Mesenteric fat pad (tissue), 1 donor: ENCODE measurements at regions not wholly inside any gene's neighbourhood (a gene's known extent, or its start where the extent isn't known, plus 50 kb on each side); places are given as distances from the start of the nearest gene placed in this dataset.
"Not testable (repeated sequence)": the region's sequence is repeated elsewhere in the genome, so short reads cannot be mapped to it uniquely, and the experiment has no call there.

Source experiments
- DNase-seq: peaks from one replicate; pipeline ENCODE4 v3.0.0-alpha.2; 2020; ENCODE audit warnings: low spot score
- donor health status: DM: yes; HTN: yes; CAD: no.

DNA sequence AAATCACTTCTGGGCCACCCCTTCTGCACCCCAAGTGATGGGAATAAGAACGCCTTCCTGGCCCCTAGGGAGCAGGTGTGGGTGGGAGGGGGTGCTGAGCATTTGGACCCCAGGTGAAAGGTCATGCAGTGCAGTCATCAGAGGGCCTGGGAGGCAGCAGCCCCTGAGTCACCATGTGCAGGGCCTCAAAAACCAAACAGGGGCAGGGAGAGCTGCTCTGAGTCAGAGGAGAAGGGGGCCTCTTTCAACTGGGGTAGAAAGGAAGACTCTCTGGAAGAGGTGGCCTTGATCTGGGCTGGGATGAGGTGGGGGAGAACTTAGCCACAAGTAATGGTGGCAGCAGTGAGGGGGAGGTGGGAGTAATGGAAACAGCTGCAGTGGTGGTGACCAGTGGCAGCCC, 164.3 kb downstream of the BUB3 start:
- no peak for DNase-seq

DNA sequence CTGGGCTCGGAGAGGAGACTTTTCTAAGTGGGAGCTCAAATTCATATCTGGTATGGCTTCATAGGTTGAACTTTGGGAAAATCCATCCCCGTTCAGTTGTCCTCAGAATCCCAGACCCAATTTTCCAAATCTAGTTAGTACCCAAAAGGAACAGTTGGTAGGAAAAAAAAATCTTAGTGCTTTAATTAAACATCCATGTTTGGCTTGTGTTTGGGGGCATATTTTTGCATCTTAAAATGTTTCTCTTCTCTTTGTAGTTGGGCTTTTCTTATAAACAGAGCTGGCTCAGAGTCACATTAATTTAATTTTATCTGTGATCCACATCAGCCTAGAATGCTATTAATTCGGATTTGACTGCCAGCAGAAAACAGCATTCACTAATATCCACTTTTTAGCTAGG, 165.9 kb downstream of the BUB3 start:
- DNase-seq: no peak

DNA sequence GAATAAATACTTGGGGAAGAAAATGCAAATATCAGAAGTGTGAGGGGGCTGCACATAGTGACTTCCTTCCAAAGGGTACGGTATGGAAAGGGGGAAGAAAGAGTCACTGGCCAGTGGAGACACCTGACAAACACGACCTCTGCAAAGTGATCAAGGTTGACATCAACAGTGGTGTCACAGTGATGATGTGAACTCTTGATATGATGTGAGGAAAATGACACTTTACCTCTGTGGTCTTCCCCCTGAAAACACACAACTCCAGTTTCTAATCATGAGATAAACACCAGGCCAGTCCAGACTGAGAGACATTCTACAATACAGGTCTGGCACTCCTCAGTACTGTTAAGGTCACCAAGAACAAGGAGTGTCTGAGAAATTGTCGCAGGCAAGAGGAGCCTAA, 169.7 kb downstream of the BUB3 start:
- no peak for DNase-seq

DNA sequence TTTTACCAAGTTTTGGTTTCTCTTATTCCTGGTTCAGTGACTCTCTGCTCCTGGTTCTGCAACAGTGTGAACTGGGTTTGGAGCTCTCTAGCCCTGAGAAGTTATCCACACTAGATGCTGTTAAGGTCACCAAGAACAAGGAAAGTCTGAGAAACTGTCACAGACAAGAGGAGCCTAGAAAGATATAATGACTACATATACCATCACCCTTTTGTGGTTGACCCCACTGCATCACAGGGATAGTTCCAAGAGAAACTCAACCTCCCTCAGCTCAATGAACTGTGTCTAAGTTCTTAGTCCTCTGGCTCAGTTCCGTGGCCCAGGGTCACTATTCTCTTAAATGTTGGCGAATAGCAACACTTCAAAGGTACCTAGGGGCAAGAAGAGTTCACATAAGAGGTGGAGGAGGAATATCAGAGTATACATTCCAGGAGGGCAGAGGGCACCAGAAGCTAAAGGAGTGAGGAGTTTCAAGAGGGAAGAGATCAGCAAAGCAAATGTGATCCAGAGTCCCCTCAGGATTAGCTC, 171.5 kb downstream of the BUB3 start:
- DNase-seq: no peak

DNA sequence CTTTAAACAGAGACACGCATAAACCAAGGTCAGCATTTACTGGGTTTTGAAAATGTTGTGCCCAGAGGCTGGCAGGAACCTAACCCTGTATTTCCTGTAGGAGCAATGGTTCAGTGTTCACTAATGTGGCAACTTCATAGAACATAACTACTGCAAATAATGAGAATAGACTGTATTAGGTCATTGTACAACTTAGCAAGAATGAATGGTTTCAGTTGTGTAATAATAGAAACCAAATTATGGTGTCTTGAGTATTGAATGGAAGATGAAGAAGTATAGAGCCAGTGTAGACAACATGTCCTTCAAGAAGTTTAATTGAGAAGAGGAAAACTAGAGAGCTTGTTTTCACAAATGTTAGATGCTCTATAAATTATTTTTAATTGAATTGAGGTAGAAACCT, 172.5 kb downstream of the BUB3 start:
- no peak for DNase-seq

DNA sequence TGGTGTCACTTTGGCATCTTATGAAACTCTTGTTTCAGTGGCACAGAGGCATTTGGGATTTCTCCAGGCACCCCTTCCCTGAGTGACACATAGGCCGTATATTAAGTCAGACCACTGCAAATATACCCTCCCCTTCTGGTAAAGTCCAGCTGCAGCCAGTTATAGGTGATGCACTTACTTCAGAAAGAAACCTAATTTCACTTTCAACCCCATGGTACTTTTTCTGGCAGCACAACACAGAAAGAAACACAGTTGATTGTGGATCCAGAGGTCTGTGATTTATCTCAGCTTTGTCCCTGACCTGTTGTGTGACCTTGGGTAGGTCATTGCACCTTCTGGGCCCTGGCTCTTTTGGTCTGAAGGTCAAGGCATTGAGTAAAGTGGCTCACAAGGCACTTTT, 173.2 kb downstream of the BUB3 start:
- DNase-seq: no peak

DNA sequence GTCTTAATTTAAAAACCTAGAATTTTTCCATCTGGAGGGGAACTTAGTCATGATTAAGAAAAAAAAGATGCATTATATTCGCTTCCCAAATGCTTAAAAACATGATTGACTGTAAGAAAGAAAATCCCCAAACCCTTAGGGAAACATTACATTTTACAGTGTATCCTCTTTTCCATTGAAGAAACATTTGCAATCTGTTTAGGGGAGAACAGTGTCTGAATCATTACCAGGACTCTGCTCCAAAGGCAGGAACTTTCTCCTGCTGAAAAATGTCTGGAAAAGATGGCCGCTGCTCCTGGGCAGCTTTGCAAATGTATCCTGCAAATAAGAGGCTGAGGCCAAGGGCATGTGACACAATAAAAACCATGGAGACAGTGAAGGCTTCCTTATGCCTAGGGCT, 173.7 kb downstream of the BUB3 start:
- no peak for DNase-seq

DNA sequence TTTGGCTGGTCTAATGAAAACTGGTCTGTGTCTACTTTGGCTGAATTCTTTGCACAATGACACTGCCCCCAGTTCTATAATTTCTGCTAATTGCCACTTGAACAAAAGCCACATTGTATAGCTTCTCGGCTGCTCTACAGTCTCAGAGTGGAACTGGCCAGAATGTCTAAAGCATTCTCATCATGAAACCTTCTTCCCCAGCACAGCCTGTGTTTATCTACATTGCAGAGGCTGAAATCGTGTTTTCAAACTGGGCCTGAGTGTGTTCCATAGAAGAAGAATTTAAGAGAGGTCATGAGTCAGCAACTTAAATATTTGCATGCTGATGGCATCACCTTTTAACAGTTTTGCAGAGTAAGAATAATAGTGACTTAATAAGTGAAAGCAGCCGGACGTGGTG, 177.2 kb downstream of the BUB3 start:
- DNase-seq: no peak

DNA sequence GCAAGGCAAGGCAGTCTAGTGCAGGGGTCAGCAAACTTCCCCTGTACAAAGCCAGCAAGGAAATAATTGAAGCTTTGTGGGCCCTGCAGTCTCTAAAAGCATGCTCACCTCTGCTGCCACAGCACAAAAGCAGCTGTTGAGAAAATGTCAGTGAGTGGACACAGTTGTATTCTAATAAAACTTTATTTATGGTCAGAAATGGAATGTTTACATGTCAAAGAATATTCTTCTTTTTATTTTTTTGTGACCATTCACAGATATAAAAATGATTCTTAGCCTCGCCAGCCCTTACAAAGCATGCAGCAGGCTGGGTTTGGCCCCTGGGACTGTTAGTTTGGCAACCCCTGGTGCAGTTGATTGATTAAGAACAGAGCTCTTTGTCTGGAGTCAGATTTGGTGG, 192.4 kb downstream of the BUB3 start:
- no peak for DNase-seq

DNA sequence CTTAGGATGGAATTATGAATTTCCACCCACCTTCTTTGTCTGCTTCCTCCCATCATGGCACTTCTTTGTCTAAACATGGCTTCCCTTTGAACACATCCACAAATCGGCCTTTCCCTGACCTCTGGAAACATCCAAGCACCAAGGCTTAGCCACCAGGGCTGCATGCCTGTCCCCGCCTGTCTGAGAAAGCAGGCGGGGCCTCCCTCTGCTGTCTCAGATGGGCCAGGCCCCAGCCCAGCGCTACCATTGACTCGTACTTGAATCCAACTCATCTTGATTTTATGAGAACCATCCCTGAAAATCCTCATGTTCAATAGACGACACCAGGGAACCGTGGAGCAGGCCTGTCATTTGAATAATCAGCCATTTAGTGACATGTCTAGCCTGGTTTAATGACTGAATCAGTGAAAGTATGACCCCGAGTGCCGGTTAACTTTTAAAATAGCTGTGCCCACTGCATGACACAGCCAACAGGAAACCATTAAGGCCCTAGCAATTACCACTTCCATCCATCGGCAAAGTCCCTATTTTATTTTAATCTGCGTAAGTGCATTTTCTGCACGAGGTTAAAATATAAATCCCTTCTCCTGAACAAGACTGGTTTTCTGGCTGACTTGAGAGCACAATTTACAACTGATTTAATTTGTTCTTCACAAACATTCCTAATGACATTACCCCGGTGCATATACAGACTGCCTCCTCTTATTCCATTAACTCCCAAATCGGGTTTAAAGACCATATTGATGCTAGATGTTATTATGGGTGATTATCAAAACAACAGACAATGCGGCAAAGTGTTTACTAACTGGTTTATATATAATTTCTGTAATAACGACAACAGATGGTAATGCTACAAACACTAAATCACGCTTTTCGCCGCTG, 194.7 kb downstream of the BUB3 start:
- no peak for DNase-seq

DNA sequence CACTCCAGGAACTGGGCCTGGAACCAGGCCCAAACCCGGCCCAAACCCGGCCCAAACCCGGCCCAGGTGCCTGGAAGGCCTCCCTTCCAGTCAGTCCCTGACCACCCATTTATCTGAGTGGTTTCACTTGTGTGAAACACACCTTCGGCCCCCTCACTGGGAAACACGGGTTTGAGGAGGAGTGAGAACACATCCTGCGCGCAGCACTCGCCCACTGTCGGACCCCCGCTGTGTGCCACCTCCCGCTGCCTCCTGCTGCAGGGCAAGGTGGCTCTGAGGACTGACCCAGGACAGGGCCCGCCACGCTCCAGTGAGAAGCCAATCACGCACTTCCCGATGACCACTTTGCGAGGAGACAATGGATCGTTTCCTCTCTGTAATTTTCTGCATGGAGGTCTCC, 197.5 kb downstream of the BUB3 start:
- no peak for DNase-seq

DNA sequence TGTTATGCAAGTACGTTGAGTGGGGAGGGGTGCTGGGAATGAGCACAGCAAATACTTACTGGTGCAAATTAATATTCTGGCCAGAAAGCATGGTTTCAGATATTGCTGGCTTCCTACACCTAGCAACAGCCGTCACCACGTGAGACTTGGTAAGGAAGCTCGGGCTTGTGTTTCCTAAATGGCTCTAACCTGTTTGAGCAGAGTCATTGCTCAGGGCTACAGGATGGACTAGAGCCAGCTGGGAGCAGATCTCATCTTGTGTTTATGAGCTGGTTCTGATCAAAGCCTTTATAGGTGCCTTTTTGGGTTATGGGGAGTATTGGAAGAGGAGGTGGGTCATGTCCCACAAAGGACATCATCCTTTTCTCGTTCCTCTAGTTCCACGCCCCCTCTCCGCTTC, 200.3 kb downstream of the BUB3 start:
- DNase-seq: no peak

DNA sequence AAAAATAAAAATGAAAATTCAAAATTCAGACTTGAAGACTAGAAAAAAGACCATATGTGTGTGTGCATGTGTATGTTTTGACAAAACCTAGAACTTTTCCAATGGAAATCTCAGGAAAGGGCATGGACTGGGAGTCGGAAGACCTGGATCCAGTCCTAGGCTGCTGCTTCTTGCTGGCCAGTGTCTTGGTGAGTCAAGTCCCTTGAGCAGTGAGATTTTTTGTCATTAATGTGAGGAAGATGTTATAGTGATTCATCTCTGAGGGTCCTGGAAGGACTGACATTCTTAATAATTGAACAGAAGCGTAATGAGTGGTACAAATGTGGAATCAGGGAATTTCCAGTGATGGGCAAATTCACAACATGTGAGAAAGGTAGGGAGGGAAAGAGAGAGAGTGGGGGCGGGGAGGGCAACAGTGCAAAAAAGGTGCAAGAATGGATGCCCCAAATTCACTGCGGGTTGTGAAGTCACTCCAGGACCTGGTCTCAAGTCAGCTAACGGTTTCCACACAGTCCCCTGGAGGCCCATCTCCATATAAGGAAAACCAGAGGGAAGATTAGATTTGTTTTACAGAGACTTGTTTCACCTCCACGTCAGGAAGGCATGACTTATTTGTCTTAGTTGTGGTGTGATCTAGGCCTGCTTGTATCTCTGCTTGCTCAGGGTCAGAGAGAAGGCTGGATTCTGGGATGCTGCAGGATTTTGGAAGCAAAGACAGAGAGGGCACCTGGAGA, 201.7 kb downstream of the BUB3 start:
- DNase-seq: no peak

DNA sequence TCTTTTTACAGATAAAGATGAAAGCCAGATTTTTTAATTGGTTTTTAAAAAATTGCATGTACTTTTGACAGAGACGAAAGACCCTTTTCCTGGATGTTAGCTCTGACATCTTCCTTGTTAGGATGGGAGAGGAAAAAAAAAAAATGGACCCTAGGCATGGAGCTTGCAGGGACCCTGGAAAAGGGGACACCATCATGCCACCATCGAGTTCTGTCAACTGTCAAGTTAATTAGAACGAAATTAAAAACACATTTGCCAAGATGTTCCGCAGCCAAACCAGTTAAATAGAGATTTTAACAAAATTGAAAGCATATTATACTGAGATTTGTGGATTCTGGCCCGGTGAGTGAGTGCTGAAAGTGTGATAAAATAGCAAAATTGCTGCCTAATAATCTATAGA, 202.6 kb downstream of the BUB3 start:
- DNase-seq: no peak

DNA sequence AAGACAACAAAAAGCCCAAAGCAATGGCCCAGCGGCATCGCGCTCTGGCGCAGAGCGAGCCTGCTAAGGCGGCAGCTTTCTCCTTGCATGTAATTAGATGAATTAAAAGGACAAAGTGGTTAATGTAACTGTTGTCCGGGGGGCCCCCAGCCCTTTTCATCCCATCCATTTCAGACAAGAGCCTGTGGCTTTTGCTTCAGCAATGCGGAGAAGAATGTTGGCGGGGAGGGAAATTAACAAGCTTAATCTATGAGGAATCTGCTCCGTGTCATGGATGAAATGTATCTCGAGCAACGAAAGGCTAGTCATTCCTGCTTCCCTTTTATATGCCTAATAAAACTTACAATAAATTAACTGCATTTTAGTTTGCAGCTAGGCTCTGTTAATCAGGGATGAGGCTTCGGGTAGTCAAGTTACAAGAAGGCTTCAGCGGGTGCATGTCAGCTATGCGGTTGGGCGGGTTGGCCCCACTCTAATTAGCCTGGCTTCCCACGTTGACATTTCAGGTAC, 203.3 kb downstream of the BUB3 start:
- no peak for DNase-seq

DNA sequence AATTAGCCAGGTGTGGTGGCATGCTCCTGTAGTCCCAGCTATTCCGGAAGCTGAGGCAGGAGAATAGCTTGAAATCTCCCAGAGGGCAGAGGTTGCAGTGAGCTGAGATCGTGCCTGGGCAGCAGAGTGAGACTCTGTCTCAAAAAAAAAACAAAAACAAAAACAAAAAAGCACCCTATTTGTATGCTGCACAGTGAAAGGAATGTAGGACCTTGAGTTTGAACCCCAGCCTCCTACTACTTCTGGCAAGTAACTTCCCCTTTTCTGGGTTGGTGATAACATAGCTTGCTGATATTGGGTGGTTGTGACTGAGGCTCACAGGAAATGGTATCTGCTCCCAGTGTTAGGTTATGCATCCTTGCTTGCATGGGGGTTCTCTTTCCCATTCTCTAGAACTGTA, 205.3 kb downstream of the BUB3 start:
- no peak for DNase-seq

DNA sequence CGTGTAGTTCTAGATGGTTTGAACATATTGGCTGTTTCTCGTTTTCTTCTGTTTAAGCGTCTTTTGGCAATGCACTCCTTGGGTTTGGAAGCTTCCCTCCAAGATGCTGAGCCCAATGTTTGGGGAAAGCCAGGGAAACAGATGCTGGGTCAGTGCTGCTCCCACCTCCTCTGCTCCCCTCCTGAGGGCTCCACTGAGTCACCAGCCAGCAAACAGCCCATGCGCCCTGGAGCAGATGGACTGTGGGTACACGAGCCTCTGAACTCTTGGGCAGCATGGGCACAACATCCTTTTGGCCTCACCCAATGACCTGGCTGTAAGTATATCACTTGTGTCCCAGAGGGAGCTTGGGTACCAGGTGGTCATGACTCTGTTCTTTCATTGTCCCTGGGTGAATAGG, 207.6 kb downstream of the BUB3 start:
- DNase-seq: no peak

DNA sequence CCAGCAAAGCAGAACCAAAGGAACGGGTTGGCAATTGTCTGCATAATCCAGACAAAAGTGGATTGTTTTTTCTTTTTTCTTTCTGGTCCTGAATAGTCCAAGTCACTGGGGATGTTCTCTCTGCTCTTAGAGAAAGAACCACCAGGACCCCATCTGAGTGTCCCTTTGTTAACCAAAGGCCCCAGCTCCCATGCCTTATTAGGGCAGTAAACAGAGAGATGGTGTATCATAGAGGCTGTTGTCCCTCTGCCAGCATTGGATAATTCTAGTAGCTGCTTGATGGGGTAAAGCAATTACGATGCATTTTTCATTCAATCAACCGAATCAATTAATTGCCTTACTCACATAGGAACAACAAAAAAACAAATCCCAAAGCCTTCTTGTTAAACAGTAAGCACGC, 213.0 kb downstream of the BUB3 start:
- no peak for DNase-seq

DNA sequence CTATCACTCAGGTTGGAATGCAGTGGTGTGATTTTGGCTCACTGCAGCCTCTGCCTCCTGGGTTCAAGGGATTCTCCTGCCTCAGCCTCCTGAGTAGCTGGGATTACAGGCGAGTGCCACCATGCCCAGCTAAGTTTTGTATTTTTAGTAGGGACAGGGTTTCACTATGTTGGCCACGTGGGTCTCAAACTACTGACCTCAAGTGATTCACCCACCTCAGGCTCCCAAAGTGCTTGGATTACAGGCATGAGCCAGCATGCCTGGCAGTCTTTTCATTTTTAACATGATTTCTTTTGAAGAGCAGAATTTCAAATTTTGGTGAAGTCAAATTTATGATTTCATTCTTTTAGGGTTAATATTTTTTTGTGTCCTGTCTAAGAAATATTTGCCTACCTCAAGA, 217.4 kb downstream of the BUB3 start:
- DNase-seq: not testable (repeated sequence)

DNA sequence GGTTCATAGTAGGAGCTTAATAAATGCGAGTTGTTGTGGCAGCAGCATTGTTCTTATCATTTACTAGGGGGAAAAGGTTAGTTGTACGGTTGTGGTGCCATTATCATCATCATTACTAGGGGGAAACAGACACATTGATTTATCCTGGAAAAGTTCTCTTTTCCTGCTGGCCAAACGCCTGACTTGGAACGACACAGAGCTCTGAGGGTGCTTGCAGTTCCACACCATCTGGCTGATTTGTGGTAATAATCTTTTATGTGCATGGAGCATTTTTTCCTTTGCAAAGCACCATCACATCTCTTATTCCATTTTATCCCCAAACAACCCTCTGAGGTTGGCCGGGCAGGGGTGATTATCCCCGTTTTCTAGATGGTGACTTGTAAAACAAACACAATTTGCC, 219.4 kb downstream of the BUB3 start:
- no peak for DNase-seq

DNA sequence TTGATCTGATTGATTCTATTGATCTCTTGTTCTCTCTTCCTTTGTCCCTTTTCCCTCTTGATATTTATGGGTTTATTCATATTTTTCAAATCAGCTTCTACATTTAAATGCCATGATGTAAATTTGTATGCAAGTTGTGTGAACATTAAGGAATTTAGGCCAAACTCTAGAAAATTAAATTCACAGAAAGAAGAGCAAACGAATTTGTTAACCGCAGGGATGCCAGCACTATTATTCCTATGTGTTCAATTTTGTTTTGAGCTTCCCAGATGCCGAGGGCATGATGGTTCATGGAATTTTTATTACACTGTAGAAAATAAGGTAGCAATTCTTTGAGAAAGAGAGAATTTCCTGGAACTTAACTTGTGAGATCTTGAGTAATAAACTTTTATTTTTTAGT, 220.9 kb downstream of the BUB3 start:
- no peak for DNase-seq

DNA sequence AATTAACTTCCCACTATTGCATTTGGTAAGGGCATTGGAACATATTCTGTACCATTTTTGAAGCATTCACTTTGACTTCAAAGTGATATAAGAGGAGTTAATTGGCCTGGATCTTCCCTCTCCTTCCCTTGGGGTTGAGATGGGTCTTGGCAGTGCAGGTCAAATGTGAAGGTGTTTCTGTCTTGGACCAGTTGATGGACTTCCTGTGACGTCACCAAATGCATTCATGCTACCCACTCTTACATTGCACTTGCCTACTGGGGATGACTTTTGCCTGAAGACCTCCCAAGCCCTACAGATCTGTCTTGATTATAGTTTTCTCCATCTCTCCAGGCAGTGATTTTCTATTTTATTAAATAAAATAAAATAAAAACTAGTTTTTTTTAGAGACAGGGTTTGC, 221.5 kb downstream of the BUB3 start:
- no peak for DNase-seq
